Suprapubic skin (tissue), 3 donors: ENCODE measurements at regions not wholly inside any gene's neighbourhood (a gene's known extent, or its start where the extent isn't known, plus 50 kb on each side); places are given as distances from the start of the nearest gene placed in this dataset.

Experiments
- CTCF ChIP-seq, 2 donors: fragments of 200-600 bp in 1 of 2; fragments of 450-650 bp in 1 of 2; sonication (generic) in 1 of 2; IDR thresholded peaks; one replicate each; pipeline ENCODE4 v1.5.1; 2016 to 2019; ENCODE audit warnings: antibody characterized with exemption in 2 of 2, mild to moderate bottlenecking in 1 of 2, moderate library complexity in 1 of 2
- EP300 ChIP-seq: sonication (generic); formaldehyde crosslinking; IDR thresholded peaks from one replicate; pipeline ENCODE4 v1.6.1; 2017; ENCODE audit warnings: antibody characterized with exemption

- TF ChIP-seq CTCF (IDR thresholded peaks at IDR 0.05) (no peak), EP300 (no peak)
Observed at GRCh38 chr14:71566276-71566675, 366.0 kb upstream of the RGS6 start.
